Mesothelial cell of epicardium (in vitro differentiated cells): ENCODE measurements at regions not wholly inside any gene's neighbourhood (a gene's known extent, or its start where the extent isn't known, plus 50 kb on each side); places are given as distances from the start of the nearest gene placed in this dataset.

Experiments
- DNase-seq, 2 experiments: peaks; one replicate each; pipeline ENCODE4 v3.0.0; 2021; ENCODE audit warnings: low spot score in 2 of 2; ENCODE audit not compliant: unreplicated experiment in 2 of 2
- H3K27ac Mint-ChIP-seq: 2 replicates; pipeline ENCODE4 v1.8.0; 2021; ENCODE audit warnings: mixed read lengths
- H3K27me3 Mint-ChIP-seq: 2 replicates; pipeline ENCODE4 v1.8.0; 2021; ENCODE audit warnings: low read depth, mixed read lengths
- H3K36me3 Mint-ChIP-seq: 2 replicates; pipeline ENCODE4 v1.8.0; 2021; ENCODE audit warnings: mixed read lengths
- H3K4me1 Mint-ChIP-seq: 2 replicates; pipeline ENCODE4 v1.8.0; 2021; ENCODE audit warnings: mixed read lengths
- H3K4me3 Mint-ChIP-seq: 2 replicates; pipeline ENCODE4 v1.8.0; 2021; ENCODE audit warnings: mild to moderate bottlenecking, moderate library complexity, mixed read lengths
- H3K9me3 Mint-ChIP-seq: 2 replicates; pipeline ENCODE4 v1.8.0; 2021; ENCODE audit warnings: mixed read lengths
- CTCF ChIP-seq: fragments of 200-600 bp; sonication (generic); IDR thresholded peaks from one replicate; pipeline ENCODE4 v1.5.0; 2021; ENCODE audit warnings: antibody characterized with exemption; ENCODE audit not compliant: unreplicated experiment

GRCh38 chr6:165082636-165083035, 226.8 kb downstream of the C6orf118 start:
- H3K27ac Mint-ChIP-seq, result no peak overlapping the region

GRCh38 chr6:165081944-165082532, 227.4 kb downstream of the C6orf118 start:
- DNase-seq, result no peak
- no peaks in the 10 kb centered on the region for H3K4me1 Mint-ChIP-seq
- no peaks in the 10 kb centered on the region for H3K36me3 Mint-ChIP-seq
- no peaks in the 10 kb centered on the region for H3K27me3 Mint-ChIP-seq
- H3K4me3 Mint-ChIP-seq, result no peak overlapping the region
- TF ChIP-seq CTCF, result no peak
- H3K27ac Mint-ChIP-seq, result no peak overlapping the region
- H3K9me3 Mint-ChIP-seq, result peaks cover 5% of the 10 kb centered on the region

More at GRCh38 chr6:165082636-165083035, 226.8 kb downstream of the C6orf118 start:
- Mint-ChIP-seq H3K9me3 (peaks cover 5% of the 10 kb centered on the region), H3K4me3 (no peak overlapping the region), H3K36me3 (no peaks in the 10 kb centered on the region), H3K27me3 (no peaks in the 10 kb centered on the region), H3K4me1 (no peaks in the 10 kb centered on the region)
- DNase-seq, result no peak
- no peak for TF ChIP-seq CTCF

GRCh38 chr6:165077876-165078275, 231.5 kb downstream of the C6orf118 start:
- H3K36me3 Mint-ChIP-seq, result no peaks in the 10 kb centered on the region
- no peak overlapping the region for H3K27ac Mint-ChIP-seq
- TF ChIP-seq CTCF, result no peak
- peaks cover 5% of the 10 kb centered on the region for H3K9me3 Mint-ChIP-seq
- H3K4me1 Mint-ChIP-seq, result no peaks in the 10 kb centered on the region
- no peak overlapping the region for H3K4me3 Mint-ChIP-seq
- H3K27me3 Mint-ChIP-seq, result no peaks in the 10 kb centered on the region
- no peak for DNase-seq

- no peak for TF ChIP-seq CTCF
- no peaks in the 10 kb centered on the region for H3K27me3 Mint-ChIP-seq
- no peaks in the 10 kb centered on the region for H3K4me1 Mint-ChIP-seq
- H3K9me3 Mint-ChIP-seq, result peaks cover 11% of the 10 kb centered on the region
- no peaks in the 10 kb centered on the region for H3K36me3 Mint-ChIP-seq
- no peak overlapping the region for H3K27ac Mint-ChIP-seq
- no peak for DNase-seq
- no peak overlapping the region for H3K4me3 Mint-ChIP-seq
These were observed 237.5 kb downstream of the C6orf118 start for GRCh38 chr6:165071906-165072305.

GRCh38 chr6:165060720-165061119, 248.7 kb downstream of the C6orf118 start:
- H3K4me3 Mint-ChIP-seq, result no peak overlapping the region
- H3K9me3 Mint-ChIP-seq, result peaks cover 24% of the 10 kb centered on the region
- H3K36me3 Mint-ChIP-seq, result no peaks in the 10 kb centered on the region
- no peak overlapping the region for H3K27ac Mint-ChIP-seq
- no peaks in the 10 kb centered on the region for H3K27me3 Mint-ChIP-seq
- DNase-seq, result no peak
- no peaks in the 10 kb centered on the region for H3K4me1 Mint-ChIP-seq
- no peak for TF ChIP-seq CTCF

- Mint-ChIP-seq H3K4me3 (no peak overlapping the region), H3K27me3 (no peaks in the 10 kb centered on the region), H3K36me3 (no peaks in the 10 kb centered on the region), H3K9me3 (peaks cover 16% of the 10 kb centered on the region), H3K27ac (no peak overlapping the region), H3K4me1 (no peaks in the 10 kb centered on the region)
- DNase-seq, result no peak
- TF ChIP-seq CTCF, result no peak
These were observed 250.4 kb downstream of the C6orf118 start for GRCh38 chr6:165059032-165059431.
